Heart left ventricle (tissue), 16 donors: ENCODE measurements at regions not wholly inside any gene's neighbourhood (a gene's known extent, or its start where the extent isn't known, plus 50 kb on each side); places are given as distances from the start of the nearest gene placed in this dataset.

Experiments used
- ATAC-seq, 4 donors: fragments of 200-7000 bp; cut with Tn5 transposase; one replicate each; pipeline ENCODE4 v1.9.1; 2020 to 2022; ENCODE audit warnings: moderate library complexity in 4 of 4, mild to moderate bottlenecking in 3 of 4, moderate number of reproducible peaks in 1 of 4
- DNase-seq, 5 donors: peaks; one replicate each; pipeline ENCODE4 v3.0.0-alpha.2; 2020
- H3K27ac ChIP-seq, 12 donors: fragments of 200-600 bp; sonication (generic) in 4 of 12; one replicate each; pipeline versions ENCODE4 v1.5.0 to v1.8.0; 2016 to 2022; ENCODE audit warnings: mild to moderate bottlenecking in 2 of 12
- H3K27me3 ChIP-seq, 9 donors: fragments of 200-600 bp; sonication (generic) in 2 of 9; one replicate each; pipeline versions ENCODE4 v1.5.1 to v1.8.0; 2016 to 2022; ENCODE audit warnings: mild to moderate bottlenecking in 3 of 9
- H3K36me3 ChIP-seq, 9 donors: fragments of 200-600 bp; sonication (generic) in 2 of 9; one replicate each; pipeline versions ENCODE4 v1.5.0 to v1.8.0; 2018 to 2022; ENCODE audit warnings: mild to moderate bottlenecking in 2 of 9
- H3K4me1 ChIP-seq, 12 donors: fragments of 200-600 bp; sonication (generic) in 4 of 12; one replicate each; pipeline versions ENCODE4 v1.5.0 to v1.8.0; 2016 to 2022; ENCODE audit warnings: mild to moderate bottlenecking in 3 of 12
- H3K4me3 ChIP-seq, 12 donors: fragments of 200-600 bp; sonication (generic) in 4 of 12; one replicate each; pipeline versions ENCODE4 v1.5.0 to v1.8.0; 2017 to 2022; ENCODE audit warnings: mild to moderate bottlenecking in 9 of 12, moderate library complexity in 4 of 12
- H3K9me3 ChIP-seq, 12 donors: fragments of 200-600 bp; sonication (generic) in 4 of 12; one replicate each; pipeline versions ENCODE4 v1.5.0 to v1.8.0; 2016 to 2022; ENCODE audit warnings: mild to moderate bottlenecking in 1 of 12
- CTCF ChIP-seq, 12 donors: fragments of 200-600 bp; sonication (generic) in 4 of 12; IDR thresholded peaks; one replicate each; pipeline versions ENCODE4 v1.5.0 to v1.8.0; 2018 to 2022; ENCODE audit warnings: antibody characterized with exemption in 12 of 12, mild to moderate bottlenecking in 5 of 12
- POLR2A ChIP-seq, 2 donors: fragments of 450-650 bp; IDR thresholded peaks; one replicate each; pipeline ENCODE4 v1.6.1; 2017; ENCODE audit warnings: antibody characterized with exemption in 2 of 2, mild to moderate bottlenecking in 2 of 2, moderate library complexity in 2 of 2
- WGBS, 4 donors: extraction: QIAGEN DNeasy Blood & Tissue Kit in 2 of 4; methylation state at CpG; one replicate each; pipeline versions ENCODE4 v1.1.5 to v1.1.7; 2013 to 2018; 5-methylcytosine and 5-hydroxymethylcytosine counted together
- intact Hi-C, 10 donors: fragments of 100-400 bp; cut with DNase I; formaldehyde crosslinking; loops; one replicate each; pipeline versions ENCODE4 v1.11.1 to v1.14.2; 2022
- donor health status: ischemic (EF 13 %, LVEDD 7.1; RV severe dilation, severe dysfunction).
- donor health status: healthy with polysubstance abuse.
- donor health status: DM: no; HTN: yes; CAD: no.
- donor health status: DM: no; HTN: no; CAD: no.
- donor health status: ischemic (EF 25% LVEDD 6.9; RV normal size, moderate dysfunction).
- donor health status: ischemic (EF 25% LVEDD 5.7; RV mildly dilated, moderate dysfunction).
- donor health status: healthy.
- donor health status: DM: yes; HTN: yes; CAD: no.
- donor health status: ischemic (EF 35%, LVEDD 5.7; RV mildly dilated, moderate dysfunction).
- donor health status: nonischemic (EF 11% LVEDD 7.7; RV severe dilation, severe dysfunction).
- donor health status: DM: yes; HTN: yes; CAD: no.
- donor health status: PGD.
- donor health status: ischemic (EF 29% LVEDD 5.4; RV normal size, mild dysfunction).
- donor health status: nonischemic (EF 23%, LVEDD 6.1; RV moderate dilation, normal function).

DNA sequence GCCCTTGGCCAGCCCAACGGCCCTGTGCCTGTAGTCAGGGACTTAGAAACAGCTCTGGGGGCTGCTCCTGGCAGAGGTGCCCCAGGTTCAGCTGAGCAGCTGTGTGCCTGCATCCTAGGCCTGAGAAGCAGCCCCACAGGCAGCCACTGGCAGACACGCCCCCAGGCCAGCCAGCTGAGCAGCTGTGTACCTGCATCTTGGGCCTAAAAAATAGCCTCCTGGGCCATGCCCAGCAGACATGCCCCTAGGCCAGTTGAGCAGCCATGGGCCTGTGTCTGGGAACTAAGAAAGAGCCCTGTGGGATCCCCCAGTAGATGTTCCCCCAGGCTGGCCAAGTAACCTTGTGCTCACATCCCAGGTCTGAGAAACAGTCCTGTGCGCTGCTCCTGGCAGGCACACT is 64.0 kb downstream of the TBR1 start:
- WGBS, 4 donors: 40 to 73% (median 61%) methylated on average over 1 to 3 of the region's 3 CpGs
- H3K27me3 ChIP-seq: no peaks in the 10 kb centered on the region
- DNase-seq (no peak), ATAC-seq (no peak)
- intact Hi-C loops: no loop called here
- no peaks in the 10 kb centered on the region for H3K36me3 ChIP-seq
- H3K9me3 ChIP-seq: peaks cover 0 to 30% (median 21%) of the 10 kb centered on the region in 12 donors
- no peaks in the 10 kb centered on the region for H3K4me1 ChIP-seq
- no peak for TF ChIP-seq CTCF (IDR thresholded peaks at IDR 0.05)
- TF ChIP-seq POLR2A (IDR thresholded peaks at IDR 0.05): no peak
- H3K27ac ChIP-seq: no peak overlapping the region
- H3K4me3 ChIP-seq: no peak overlapping the region

DNA sequence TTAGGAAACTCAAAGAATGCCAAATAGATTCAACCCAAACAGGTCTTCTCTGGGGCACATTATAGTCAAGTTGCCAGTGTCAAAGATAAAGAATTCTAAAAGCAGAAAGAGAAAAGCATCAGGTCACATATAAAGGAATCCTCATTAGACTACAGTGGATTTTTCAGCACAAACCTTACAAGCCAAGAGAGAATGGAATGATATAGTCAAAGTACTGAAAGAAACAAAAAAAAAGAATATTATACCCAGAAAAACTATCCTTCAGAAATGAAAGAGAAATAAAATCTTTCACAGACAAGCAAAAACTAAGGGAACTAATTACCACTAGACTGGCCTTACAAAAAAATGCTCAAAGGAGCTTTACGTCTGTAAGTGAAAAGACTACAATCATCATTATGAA is 65.5 kb downstream of the TBR1 start:
- no peaks in the 10 kb centered on the region for H3K4me1 ChIP-seq
- no peaks in the 10 kb centered on the region for H3K36me3 ChIP-seq
- intact Hi-C loops: no loop called here
- peaks cover 0 to 30% (median 21%) of the 10 kb centered on the region in 12 donors for H3K9me3 ChIP-seq
- TF ChIP-seq CTCF (IDR thresholded peaks at IDR 0.05) (no peak), POLR2A (IDR thresholded peaks at IDR 0.05) (no peak)
- H3K27me3 ChIP-seq: no peaks in the 10 kb centered on the region
- H3K27ac ChIP-seq: no peak overlapping the region
- 89 to 97% (median 93%) methylated on average over 1 of the region's 1 CpG for WGBS, 4 donors
- DNase-seq (no peak), ATAC-seq (no peak)
- no peak overlapping the region for H3K4me3 ChIP-seq

- Histone ChIP-seq H3K36me3 (no peaks in the 10 kb centered on the region), H3K4me1 (no peaks in the 10 kb centered on the region), H3K27me3 (no peaks in the 10 kb centered on the region), H3K27ac (no peak overlapping the region), H3K9me3 (peaks cover 0 to 30% (median 21%) of the 10 kb centered on the region in 12 donors), H3K4me3 (no peak overlapping the region)
- DNase-seq (no peak), ATAC-seq (no peak)
- WGBS, 4 donors: 52 to 66% (median 65%) methylated on average over 1 of the region's 1 CpG
- TF ChIP-seq POLR2A (IDR thresholded peaks at IDR 0.05): no peak
- TF ChIP-seq CTCF (IDR thresholded peaks at IDR 0.05): no peak
- intact Hi-C loops: no loop called here
Measured at GRCh38 chr2:161484061-161484460, 68.0 kb downstream of the TBR1 start.

- DNase-seq (no peak), ATAC-seq (no peak)
- no peak overlapping the region for H3K27ac ChIP-seq
- H3K4me3 ChIP-seq: no peak overlapping the region
- TF ChIP-seq POLR2A (IDR thresholded peaks at IDR 0.05): no peak
- TF ChIP-seq CTCF (IDR thresholded peaks at IDR 0.05): no peak
- intact Hi-C loops: no loop called here
- no peaks in the 10 kb centered on the region for H3K36me3 ChIP-seq
- no peaks in the 10 kb centered on the region for H3K27me3 ChIP-seq
- no peaks in the 10 kb centered on the region for H3K4me1 ChIP-seq
- peaks cover 0 to 17% (median 12%) of the 10 kb centered on the region in 12 donors for H3K9me3 ChIP-seq
Measured at GRCh38 chr2:161486111-161486510, 70.0 kb downstream of the TBR1 start.
